ENCODE measurements at regions not wholly inside any gene's neighbourhood (a gene's known extent, or its start where the extent isn't known, plus 50 kb on each side); places are given as distances from the start of the nearest gene placed in this dataset.
"Not testable (repeated sequence)": the region's sequence is repeated elsewhere in the genome, so short reads cannot be mapped to it uniquely, and the experiment has no call there.

DNA sequence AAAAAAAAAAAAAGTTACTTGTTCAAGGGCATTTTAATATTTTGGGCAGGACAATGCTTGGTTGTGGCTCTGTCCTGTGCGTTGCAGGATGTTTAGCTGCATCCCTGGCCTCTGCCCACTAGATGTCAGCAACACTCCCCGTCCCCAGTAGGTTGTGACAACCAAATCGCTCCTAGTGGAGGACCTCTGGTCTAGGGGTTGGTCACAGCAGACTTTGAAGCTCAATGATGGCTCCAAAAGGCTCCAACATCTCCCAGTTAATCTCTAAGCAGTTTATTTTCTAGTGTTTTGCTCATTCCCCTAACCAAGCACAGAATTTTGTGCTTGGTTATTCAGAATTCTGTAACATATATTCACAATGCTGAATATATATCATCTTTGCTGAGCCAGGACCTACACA, 67.0 kb downstream of the CHRNA1 start:
- peak; percentile 78 for DNase-seq (ENCODE audit: low read depth)

DNA sequence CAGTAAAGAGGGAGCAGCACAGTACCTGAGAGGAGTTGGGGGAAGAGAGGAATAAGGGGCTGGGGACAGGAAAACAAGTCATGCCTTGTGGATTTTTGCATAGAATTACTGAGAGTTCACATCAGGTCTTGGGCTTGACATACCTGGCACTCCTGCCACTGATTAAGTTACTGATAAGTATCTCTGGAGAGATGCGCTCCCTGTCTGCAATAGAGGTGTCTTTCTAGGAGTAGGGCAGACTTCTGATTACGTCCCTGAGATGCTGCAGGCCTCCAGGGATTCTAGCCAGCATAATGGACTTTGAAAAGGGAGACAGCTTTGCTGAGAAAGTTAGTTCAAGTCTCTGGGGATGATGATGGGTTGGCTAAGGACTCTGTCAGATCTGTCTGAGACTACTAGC, 69.4 kb downstream of the CHRNA1 start:
- no peak for DNase-seq (ENCODE audit: low read depth)

DNA sequence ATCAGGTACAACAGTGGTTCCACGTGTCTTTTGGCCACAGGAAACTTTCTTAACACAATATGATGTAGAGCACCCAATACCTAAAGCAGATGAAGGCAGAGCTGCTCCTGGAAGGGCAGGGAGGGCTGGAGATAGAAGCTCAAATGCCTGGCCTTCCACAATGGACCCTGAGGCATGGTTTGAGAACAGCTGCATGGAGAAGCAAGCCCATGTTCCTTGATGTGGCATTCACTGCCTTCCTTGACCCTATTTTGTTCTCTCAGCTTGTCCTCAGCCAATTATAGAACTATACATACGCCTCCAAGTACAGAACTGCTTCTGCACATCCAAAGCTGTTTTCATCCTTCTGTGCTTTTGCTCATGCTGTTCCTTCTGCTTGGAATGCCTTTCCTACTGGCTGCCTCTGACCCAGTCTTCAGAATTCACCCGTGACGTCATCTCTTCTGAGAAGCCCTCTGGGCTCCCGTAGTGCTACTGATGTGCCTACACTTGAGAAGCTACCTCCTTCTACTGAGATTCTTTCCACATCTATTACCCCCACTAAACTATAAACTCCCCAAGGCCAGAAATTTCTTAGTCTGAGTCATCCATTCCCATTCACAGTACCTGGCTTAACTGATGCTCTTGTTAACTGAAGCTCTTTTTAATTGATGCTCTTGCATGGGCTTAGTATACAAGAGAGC, 69.9 kb downstream of the CHRNA1 start:
- DNase-seq (ENCODE audit: low read depth) = peak; percentile 18

DNA sequence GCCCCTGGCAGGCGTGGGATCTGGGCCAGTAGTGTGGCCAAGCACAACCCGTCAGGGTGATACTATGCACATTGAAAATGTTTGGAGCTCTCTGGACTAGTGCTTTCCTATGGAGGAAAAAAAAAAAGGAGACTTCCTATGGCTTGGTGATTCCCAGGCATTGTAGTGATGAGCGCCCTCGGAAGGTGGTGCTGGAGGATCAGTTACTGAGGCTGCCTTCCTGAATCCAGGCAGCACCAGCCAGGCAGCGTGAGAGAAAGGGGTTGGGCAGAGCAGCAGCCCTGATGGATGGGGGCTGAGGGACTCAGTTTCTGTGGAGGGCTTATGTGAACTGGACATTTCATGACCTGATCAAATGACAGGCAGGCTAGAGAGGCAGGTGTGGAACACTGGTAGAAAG, 70.9 kb downstream of the CHRNA1 start:
- no peak for DNase-seq (ENCODE audit: low read depth)

DNA sequence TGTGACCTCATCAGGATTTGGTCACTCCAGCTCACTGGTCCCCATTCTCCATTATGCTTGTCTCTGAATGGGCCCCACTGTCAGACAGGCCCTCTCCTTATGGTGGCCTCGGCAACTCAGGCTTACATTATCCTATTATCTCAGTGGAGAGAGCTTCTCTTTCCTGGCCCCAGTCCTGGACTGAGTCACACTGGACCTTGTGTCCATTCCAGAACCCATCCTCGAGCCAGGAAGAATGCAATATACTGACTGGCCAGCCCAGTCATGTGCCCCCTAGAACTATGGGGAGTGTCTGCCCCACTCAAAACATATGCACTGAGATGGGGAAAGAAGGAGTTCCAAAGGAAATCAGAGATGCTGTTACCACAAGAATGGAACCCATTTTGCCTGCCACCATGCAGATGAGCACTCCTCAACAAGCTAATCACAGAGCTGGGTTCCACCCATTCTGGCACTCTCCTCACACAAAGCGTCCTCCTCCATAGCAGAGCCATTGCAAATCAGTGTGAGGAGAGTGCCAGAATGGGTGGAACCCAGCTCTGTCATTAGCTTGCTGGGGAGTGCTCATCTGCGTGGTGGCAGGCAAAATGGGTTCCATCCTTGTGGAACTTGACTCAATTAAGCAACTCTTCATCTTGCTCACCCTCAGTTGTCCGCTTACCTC, 71.9 kb downstream of the CHRNA1 start:
- no peak for DNase-seq (ENCODE audit: low read depth)

DNA sequence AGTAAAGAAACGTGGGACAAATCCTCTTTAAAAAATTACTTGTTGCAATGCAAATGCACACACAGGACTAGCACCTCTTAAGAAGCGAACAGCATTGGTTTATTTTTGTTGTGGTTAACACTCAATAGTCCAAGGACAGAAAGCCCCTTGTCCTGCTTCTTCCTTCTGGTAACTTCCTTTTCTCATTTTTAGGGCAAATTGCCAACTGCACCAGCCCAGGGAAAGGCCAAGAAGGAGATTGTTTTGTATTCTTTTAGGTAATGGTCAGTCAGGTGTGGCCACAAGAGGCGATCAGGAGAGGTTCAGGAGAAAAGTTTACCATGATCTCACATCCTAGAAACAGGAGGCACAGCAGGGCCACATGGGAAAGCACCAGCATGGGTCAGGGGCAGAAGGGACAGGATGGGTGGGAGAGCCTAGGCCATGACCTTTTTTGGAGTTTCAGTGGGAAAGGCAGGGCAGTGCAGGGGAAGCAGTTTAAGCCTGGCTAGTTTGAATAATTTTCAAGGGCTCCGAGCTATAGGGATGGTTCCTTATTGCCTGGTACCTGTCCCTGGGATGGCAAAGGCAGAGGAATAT, 73.0 kb downstream of the CHRNA1 start:
- no peak for DNase-seq (ENCODE audit: low read depth)

DNA sequence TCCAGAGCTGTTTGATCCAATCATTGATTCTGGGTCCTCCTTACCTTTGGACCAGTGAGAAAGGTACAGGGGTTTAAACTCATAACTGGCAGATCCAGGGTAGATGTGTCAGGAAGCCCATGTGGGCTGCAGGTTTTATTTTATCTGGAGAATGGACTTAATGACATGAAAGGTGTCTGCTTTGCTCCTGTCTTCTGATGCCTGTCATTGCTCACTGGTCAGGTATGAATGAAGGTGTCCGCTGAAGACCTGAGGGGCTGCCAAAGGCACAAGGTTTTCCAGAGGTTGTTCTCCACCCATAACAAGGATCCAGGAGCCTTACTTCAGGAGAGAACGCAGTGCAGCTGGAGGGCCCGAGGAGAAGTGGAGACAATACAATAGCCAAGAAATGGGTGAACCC, 74.2 kb downstream of the CHRNA1 start:
- DNase-seq (ENCODE audit: low read depth) = no peak

DNA sequence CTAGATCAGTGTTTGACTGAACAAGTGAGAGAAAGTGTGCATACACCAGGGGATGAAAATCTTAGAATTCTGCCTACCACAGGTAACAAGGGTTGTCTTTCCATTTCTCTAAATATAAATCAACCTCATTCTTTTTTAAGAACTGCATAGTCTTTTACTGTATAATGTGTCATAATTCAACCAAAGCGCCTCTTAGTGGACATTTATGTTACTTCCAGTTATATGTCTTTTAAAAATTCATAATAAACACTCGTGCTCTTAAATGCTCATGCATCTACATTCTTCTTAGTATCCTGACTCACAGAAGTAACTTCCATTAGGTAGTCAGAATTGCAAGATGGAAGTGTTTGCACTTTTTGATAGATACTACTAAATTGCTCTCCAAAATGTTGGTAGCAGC, 76.2 kb downstream of the CHRNA1 start:
- peak; percentile 55 for DNase-seq (ENCODE audit: low read depth)

DNA sequence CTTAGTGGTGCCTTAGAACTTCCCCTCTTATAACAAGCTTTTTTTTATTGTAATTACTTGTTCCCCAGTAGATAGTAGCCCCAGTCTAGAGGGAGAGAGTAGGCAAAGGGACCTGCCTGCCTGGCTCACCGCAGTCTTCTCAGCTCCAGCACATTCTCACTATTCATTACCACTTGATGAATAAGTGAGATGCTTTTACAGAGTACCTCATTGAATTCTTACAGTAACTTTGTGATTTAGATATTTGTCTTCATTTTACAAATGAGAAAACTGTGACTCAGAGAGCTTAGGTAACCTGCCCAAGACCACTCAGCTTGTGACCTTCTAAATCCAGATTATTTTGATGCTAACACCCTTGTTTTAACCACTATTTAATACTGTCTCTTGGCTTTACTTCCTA, 77.8 kb downstream of the CHRNA1 start:
- DNase-seq (ENCODE audit: low read depth) = no peak

DNA sequence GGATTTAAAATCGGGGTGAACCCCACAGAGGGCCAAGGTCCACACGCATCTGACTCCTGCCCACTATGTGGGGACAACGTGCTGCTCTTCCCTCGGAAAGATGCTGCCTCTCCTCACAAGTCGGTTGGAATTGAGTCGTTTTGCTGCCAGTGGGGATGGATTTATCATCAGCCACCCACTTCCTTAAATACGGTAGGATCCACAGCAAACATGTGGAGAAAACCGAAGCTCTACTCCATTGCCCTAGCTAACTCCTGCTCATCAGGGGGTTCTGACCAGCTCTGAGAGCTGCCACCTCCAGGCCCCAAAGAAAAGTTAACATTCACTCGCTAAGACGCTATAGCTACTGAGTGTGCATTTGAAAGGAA, 80.9 kb downstream of the CHRNA1 start:
- peak; percentile 57 for DNase-seq (ENCODE audit: low read depth)

DNA sequence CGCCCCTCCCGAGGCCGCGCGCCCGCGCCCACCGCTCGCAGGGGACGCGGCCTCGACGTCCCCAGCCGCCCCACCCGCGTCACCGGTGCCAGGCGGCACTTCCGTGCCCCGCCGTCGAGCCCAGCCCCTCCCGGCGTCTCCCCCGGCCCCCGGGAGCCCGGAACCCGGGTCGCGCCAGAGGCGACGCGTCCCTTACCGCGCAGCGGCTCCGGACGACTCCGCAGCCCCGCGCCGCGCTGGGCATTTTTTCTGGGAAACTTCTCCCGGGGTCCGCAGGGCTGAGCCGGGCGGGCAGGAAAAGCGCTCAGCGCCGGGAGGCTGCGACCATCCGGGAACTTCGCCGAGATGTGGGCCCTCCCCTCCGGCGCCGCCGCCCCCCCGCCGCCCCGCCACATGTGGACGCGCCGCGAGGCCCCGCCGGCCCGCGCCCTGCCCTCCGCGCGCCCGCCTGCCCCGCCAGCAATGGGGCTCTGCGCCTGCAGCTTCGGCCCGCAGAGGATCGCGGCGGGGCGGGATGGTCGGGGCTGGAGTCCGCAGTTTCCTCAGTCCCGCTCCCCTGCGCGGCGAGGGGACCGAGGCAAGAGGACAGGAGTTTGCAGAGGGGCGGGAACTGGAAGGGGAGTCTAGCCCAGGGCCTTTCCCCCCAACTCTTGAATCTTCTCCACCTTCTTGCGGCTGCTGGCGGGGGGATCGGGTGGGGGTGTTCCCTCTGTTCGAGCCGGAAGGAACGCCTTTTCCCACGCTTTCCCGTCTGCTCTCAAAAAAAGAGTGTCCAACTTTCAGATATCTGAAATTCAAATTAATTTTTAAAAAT, 81.5 kb downstream of the CHRNA1 start:
- DNase-seq (ENCODE audit: low read depth) = peak; percentile 73

DNA sequence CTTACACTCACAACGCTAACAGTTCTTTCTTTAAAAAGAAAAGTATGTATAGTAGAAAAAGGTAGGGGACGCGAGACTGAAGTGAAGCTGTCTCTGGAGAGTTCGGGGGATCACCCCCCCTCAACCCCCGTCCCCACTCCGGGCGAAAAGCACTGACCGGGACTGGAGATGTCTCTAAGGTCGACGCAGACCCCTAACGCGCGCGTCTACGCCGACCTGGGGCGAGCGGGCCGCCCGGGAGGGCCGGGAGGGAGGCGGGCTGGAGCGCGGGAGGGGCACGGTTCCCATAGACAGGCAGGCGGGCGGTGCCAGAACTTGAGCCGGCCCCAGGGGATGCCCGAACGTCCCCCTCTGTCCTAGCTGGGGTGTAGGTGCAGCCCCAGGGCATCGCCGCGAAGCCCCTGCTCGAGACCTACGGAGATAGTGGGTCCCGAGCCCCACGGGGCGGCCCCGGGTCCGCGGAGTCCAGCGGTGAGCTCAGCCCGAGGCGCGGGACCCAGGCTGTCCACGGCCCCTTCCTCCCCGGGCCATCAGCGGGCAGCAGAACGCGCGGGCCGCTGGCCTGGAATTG, 82.2 kb downstream of the CHRNA1 start:
- peak; percentile 45 for DNase-seq (ENCODE audit: low read depth)

DNA sequence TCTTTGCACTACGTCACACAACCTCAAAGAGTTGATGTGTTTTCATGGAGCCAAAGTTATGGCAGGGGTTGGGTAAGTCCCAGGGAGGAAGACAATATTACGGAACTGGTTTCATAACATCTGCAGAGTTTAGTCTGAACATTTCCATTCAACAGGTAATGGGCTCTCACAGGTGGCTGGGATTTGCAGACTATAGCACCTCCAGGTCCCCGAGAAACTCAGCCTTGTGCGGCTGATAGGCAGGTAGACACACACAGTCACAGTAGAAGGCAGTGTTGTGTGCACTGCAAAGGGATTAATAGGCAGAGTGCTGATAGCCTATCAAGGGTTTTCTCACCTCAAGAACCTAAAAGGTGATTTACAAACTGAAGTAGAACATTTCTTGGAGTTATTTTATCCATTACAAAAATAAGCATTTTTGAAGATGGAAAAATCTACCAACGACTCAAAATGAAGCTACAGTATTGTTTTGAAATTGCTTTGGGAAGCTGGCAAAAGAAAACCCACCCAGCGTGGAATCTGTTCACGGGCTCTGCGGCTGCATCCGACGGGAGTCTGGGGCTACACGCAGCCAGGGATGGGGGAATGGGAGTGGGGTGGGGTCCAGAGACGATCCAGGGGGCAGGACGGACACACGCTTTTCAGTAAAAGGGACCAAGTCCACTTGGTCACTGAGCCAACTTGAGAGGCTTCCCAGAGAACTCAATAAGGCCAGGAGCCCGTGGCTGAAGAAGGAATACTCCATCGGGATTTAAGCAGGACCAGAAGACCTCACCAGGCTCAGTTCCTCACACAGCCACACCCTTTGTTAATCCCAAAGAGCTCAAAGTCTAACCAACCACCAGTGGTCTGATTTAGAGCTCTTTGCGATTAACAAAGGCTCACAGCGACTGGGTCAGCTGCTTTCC, 82.9 kb downstream of the CHRNA1 start:
- peak; percentile 62 for DNase-seq (ENCODE audit: low read depth)

DNA sequence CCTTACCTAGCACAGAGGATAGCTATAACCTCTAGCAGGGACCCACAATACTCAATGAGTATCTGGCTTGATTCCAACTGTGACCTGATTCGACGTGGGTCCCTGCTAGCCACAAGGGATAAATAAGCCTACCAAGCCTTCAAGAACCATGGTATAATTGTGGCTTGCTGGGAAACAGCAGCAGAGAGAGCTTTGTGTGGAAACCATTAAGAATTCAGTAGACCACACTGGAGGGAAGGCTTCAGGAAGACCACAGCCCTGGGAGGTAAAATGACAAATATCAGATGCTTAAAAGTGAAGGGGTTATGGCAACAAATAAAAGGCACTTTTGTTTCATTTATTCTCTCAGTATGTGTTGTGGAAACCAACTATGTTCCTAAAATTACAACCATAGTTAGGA, 82.6 kb upstream of the WIPF1 start:
- peak; percentile 43 for DNase-seq (ENCODE audit: low read depth)

DNA sequence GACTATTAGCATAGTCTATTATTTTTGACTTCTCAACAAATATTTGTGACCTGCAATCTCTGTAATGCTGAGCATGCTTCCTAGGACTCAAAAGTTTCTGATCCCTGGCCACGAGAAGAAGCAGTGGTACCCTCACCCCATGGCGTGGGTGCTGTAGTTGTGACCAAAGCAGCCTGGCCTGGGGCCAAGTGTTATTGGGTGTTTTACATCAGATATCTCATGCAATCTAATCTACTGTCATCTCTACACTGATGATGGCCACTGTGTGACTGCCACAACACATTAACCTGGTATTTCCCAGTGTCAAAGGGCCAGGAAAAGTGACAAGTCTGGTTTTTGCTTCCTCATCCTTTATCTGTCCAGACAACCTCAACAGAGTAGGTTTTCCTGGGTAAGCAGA, 80.8 kb upstream of the WIPF1 start:
- no peak for DNase-seq (ENCODE audit: low read depth)

DNA sequence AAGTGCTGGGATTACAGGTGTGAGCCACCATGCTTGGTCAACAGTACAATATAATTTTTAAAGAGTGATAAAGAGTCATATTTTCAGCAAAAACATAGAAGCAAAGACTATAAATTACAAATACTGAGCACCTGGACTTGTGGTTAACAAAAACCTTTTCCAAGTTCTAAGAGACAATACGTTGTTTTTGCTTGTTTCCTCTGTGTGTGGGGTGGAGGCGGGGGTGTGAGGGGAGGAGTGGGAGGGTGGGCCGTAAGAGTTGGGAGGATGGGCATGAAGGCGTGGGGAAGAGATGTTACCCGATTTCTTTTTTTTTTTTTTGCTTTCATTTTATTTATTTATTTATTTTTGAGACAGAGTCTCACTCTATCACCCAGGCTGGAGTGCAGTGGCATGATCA, 78.0 kb upstream of the WIPF1 start:
- DNase-seq (ENCODE audit: low read depth) = no peak

DNA sequence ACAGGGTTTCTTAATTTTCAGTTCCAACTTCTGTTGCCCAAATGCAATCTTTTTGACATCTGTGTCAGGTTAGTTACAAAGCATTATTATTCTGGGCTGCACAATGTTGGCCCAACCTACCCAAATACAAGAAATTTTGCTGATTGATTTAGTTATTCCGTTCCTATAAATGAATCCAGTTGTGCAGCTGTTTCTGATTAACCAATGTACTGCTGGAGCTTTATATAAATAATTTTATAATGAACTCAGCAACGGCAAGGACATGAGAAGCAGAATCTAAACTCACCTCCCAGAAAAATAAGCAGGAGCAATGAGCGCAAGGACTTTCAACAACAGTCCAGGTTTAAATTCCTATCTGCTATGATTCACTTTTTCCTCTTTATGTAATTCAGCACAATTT, 76.3 kb upstream of the WIPF1 start:
- no peak for DNase-seq (ENCODE audit: low read depth)

DNA sequence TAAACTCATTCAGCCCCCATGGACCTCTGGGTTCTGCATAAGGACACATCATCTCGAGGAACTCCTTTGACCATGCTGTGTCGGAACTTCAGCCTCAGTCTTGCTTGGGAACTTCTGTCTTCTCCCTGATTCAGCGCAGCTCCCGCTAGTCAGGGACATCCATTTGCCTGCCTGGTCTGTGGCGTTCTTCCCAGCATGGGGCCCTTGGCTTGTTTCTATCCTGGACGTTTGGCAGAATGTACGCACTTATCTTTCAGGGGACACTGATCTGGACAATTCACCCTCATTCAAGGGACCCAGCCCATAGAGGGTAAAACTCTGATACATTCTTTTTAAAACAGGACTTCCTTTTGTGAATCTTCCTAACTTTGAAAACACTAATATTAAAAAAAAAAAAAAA, 75.8 kb upstream of the WIPF1 start:
- no peak for DNase-seq (ENCODE audit: low read depth)

DNA sequence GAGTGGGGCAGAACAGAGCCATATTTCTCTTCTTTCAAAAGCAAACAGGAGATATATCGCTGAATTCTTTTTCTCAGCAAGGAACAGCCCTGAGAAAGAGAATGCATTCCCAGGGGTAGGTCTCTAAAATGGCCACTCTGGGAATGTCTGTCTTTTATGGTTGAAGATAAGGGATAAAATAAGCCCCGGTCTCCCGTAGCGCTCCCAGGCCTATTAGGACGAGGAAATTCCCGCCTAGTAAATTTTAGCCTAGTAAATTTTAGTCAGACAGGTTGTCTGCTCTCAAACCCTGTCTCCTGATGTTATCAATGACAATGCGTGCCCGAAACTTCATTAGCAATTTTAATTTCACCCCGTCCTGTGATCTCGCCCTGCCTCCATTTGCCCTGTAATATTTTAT, 73.9 kb upstream of the WIPF1 start:
- DNase-seq (ENCODE audit: low read depth) = not testable (repeated sequence)

DNA sequence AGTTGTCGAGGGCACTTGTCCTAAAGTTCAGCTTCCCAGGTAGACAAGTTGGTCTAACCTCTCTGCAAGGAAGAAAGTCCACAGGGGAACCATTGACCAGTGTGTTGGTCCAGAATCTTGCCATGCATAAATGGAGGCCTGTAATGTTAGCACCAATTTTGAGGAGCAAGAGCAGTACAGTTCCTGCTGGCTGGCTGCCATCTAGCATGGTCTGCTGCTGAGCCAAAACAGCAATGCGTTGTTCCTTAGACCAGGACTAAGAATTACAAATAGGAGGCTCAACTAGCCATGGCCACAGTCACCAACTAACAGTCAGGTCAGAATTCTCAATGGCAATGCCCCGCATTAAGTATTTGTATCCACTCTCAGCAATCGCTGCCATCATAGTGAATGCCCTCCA, 72.8 kb upstream of the WIPF1 start:
- DNase-seq (ENCODE audit: low read depth) = no peak

DNA sequence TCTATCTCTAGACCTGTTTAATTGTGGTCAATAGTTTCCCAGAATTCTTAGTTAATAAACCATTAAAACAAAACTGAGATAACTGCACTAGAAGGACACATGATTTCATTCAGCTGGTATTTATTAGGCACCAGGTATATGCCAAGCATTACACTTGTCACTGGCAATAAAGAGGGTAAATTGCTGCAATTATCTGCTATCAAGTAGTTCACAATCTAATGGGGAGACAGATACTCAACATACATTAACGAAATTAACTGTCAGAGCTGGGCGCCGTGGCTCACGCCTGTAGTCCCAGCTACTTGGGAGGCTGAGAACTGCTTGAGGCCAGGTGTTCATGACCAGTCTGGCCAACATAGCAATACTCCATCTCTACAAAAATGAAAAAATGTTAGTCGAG, 71.7 kb upstream of the WIPF1 start:
- no peak for DNase-seq (ENCODE audit: low read depth)
